ENCODE measurements at regions not wholly inside any gene's neighbourhood (a gene's known extent, or its start where the extent isn't known, plus 50 kb on each side); places are given as distances from the start of the nearest gene placed in this dataset.

DNA sequence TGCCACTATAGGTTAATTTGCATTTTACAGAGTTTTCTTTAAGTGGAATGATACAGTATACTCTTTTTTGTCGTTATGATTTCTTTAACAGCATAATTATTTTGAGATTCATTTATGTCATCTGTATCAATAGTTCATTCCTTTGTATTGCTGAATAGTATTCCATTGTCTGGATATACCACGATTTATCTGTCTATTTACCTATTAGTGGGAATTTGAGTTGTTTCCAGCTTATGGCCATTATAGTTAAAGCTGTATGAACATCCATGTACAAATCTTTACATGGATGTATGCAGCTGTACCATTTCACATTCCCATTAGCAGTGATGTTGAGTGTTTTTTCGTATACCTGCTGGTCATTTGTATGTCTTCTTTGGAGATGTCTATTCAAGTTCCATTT, 163.9 kb downstream of the ETNK1 start:
- FAIRE-seq: no peak
- no peak overlapping the region for H3K9ac ChIP-seq (ENCODE audit: control insufficient read depth, insufficient read depth, low read length)
- RAD21 ChIA-PET (ENCODE audit: unreplicated experiment): no interaction called here
- no peaks in the 10 kb centered on the region for H3K27me3 ChIP-seq (replicated peaks in 1 of 2; ENCODE audit: control insufficient read depth in 2 of 2, insufficient read depth in 2 of 2, low read length in 1 of 2)
- TF ChIP-seq RBBP5 (conservative IDR thresholded peaks at IDR 0.05): no peak
- TF ChIP-seq NR2F1 (conservative IDR thresholded peaks at IDR 0.05): no peak
- no peak for TF ChIP-seq CBX5 (IDR thresholded peaks at IDR 0.05; ENCODE audit: low read depth)
- no peak for TF ChIP-seq E2F4 (IDR thresholded peaks at IDR 0.05; ENCODE audit: low read depth, low read length)
- TF ChIP-seq BCL11A (IDR thresholded peaks at IDR 0.05; ENCODE audit: low read depth, low read length): no peak
- TF ChIP-seq HCFC1 (IDR thresholded peaks at IDR 0.05; ENCODE audit: low read length): no peak
- TF ChIP-seq CBX3 (IDR thresholded peaks at IDR 0.05; ENCODE audit: borderline replicate concordance, low read depth): no peak
- CTCF ChIA-PET: no interaction called here
- in situ Hi-C loops (cut with MboI): no loop called here
- H3K4me3 ChIP-seq: no peak overlapping the region
- H3K79me2 ChIP-seq (ENCODE audit: control insufficient read depth, insufficient read depth, low read length): no peaks in the 10 kb centered on the region
- H4K20me1 ChIP-seq (ENCODE audit: control insufficient read depth, insufficient read depth): no peaks in the 10 kb centered on the region
- H3K4me1 ChIP-seq (ENCODE audit: control insufficient read depth, insufficient read depth, low read length): no peaks in the 10 kb centered on the region
- no peak overlapping the region for H3K27ac ChIP-seq (ENCODE audit: control insufficient read depth, insufficient read depth)
- POLR2A ChIA-PET: interaction anchor here (0.7 kb wide), 1 partner anchor 702 kb away, joined by 5 read pairs; no protein-coding TSS in a partner anchor
- intact Hi-C loops (cut with micrococcal nuclease; ENCODE audit: unreplicated experiment): no loop called here
- no peak for DNase-seq (ENCODE audit: low read depth, low spot score)
- BruUV-seq (replicated peaks): no TSS peak
- WGBS (ENCODE audit: insufficient coverage, insufficient replicate concordance, low lambda C conversion rate, missing lambda C conversion rate): 10% methylated on average over 3 of the region's 3 CpGs
- no peak overlapping the region for H2AFZ ChIP-seq (ENCODE audit: control insufficient read depth, low read depth, low read length)
- no peaks in the 10 kb centered on the region for H3K9me3 ChIP-seq (replicated peaks; ENCODE audit: control insufficient read depth, insufficient read depth, low read length)
- H3K36me3 ChIP-seq (ENCODE audit: control insufficient read depth in 2 of 2, insufficient read depth in 2 of 2, low read length in 1 of 2): no peaks in the 10 kb centered on the region
- H3K4me2 ChIP-seq (ENCODE audit: control insufficient read depth, insufficient read depth): no peak overlapping the region
- no peak for ATAC-seq
- SMC1A ChIA-PET (ENCODE audit: uncharacterized antibody, unreplicated experiment): interaction anchor here (1.1 kb wide), 1 partner anchor 13 kb away, joined by 3 read pairs; no protein-coding TSS in a partner anchor

DNA sequence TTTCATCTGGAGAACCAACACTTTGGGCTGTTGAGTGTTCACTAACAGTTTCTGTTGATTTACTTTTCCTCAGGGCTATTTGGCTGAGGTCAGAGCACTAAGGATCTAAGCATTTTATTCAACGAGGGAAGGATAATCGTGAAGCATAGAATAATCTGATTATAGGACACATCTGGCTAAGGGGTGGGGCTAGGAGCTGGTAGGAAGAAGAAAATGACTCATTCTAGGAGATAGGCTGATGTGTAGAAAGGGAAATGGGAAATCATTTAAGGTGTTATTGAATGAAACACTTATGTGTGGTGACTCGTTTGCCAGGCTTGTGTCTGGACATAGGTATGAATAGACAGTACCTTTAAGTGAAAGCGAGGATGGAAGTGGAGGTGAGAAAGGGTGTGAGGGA, 167.2 kb downstream of the ETNK1 start:
- in situ Hi-C loops (cut with MboI) (no loop called here), intact Hi-C loops (cut with micrococcal nuclease; ENCODE audit: unreplicated experiment) (no loop called here)
- H3K9me3 ChIP-seq (replicated peaks; ENCODE audit: control insufficient read depth, insufficient read depth, low read length): no peaks in the 10 kb centered on the region
- H3K36me3 ChIP-seq (ENCODE audit: control insufficient read depth in 2 of 2, insufficient read depth in 2 of 2, low read length in 1 of 2): no peaks in the 10 kb centered on the region
- no peak for DNase-seq (ENCODE audit: low read depth, low spot score)
- H4K20me1 ChIP-seq (ENCODE audit: control insufficient read depth, insufficient read depth): no peaks in the 10 kb centered on the region
- H3K79me2 ChIP-seq (ENCODE audit: control insufficient read depth, insufficient read depth, low read length): no peaks in the 10 kb centered on the region
- H3K9ac ChIP-seq (ENCODE audit: control insufficient read depth, insufficient read depth, low read length): no peak overlapping the region
- H3K4me2 ChIP-seq (ENCODE audit: control insufficient read depth, insufficient read depth): no peak overlapping the region
- ChIA-PET CTCF (no interaction called here), RAD21 (ENCODE audit: unreplicated experiment) (no interaction called here), SMC1A (ENCODE audit: uncharacterized antibody, unreplicated experiment) (no interaction called here), POLR2A (no interaction called here)
- no peaks in the 10 kb centered on the region for H3K4me1 ChIP-seq (ENCODE audit: control insufficient read depth, insufficient read depth, low read length)
- no TSS peak for BruUV-seq (replicated peaks)
- no peak for ATAC-seq
- no peaks in the 10 kb centered on the region for H3K27me3 ChIP-seq (replicated peaks in 1 of 2; ENCODE audit: control insufficient read depth in 2 of 2, insufficient read depth in 2 of 2, low read length in 1 of 2)
- WGBS (ENCODE audit: insufficient coverage, insufficient replicate concordance, low lambda C conversion rate, missing lambda C conversion rate): 5% methylated on average over 4 of the region's 4 CpGs
- H2AFZ ChIP-seq (ENCODE audit: control insufficient read depth, low read depth, low read length): no peak overlapping the region
- no peak overlapping the region for H3K4me3 ChIP-seq
- no peak for FAIRE-seq
- no peak overlapping the region for H3K27ac ChIP-seq (ENCODE audit: control insufficient read depth, insufficient read depth)
- TF ChIP-seq E2F4 (IDR thresholded peaks at IDR 0.05; ENCODE audit: low read depth, low read length) (no peak), MYB (IDR thresholded peaks at IDR 0.05; ENCODE audit: borderline replicate concordance, low read depth, low read length) (no peak), MTA2 (IDR thresholded peaks at IDR 0.05; ENCODE audit: low read depth) (no peak), POLR2A (IDR thresholded peaks at IDR 0.05; ENCODE audit: low read depth, low read length) (no peak), RB1 (IDR thresholded peaks at IDR 0.05; ENCODE audit: borderline replicate concordance) (no peak), ZNF622 (IDR thresholded peaks at IDR 0.05) (no peak), CHD2 (IDR thresholded peaks at IDR 0.05; ENCODE audit: borderline replicate concordance, low read depth, low read length) (no peak), IRF4 (IDR thresholded peaks at IDR 0.05; ENCODE audit: low read depth, low read length) (no peak)
- TF ChIP-seq, protein P1, sequence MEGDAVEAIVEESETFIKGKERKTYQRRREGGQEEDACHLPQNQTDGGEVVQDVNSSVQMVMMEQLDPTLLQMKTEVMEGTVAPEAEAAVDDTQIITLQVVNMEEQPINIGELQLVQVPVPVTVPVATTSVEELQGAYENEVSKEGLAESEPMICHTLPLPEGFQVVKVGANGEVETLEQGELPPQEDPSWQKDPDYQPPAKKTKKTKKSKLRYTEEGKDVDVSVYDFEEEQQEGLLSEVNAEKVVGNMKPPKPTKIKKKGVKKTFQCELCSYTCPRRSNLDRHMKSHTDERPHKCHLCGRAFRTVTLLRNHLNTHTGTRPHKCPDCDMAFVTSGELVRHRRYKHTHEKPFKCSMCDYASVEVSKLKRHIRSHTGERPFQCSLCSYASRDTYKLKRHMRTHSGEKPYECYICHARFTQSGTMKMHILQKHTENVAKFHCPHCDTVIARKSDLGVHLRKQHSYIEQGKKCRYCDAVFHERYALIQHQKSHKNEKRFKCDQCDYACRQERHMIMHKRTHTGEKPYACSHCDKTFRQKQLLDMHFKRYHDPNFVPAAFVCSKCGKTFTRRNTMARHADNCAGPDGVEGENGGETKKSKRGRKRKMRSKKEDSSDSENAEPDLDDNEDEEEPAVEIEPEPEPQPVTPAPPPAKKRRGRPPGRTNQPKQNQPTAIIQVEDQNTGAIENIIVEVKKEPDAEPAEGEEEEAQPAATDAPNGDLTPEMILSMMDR (IDR thresholded peaks at IDR 0.05 in 2 of 3, conservative IDR thresholded peaks at IDR 0.05 in 1 of 3; ENCODE audit: control insufficient read depth in 2 of 3, extremely low read depth in 1 of 3, insufficient read depth in 1 of 3, low read depth in 3 of 3, low read length in 3 of 3): no peak
- TF ChIP-seq, protein P2, sequence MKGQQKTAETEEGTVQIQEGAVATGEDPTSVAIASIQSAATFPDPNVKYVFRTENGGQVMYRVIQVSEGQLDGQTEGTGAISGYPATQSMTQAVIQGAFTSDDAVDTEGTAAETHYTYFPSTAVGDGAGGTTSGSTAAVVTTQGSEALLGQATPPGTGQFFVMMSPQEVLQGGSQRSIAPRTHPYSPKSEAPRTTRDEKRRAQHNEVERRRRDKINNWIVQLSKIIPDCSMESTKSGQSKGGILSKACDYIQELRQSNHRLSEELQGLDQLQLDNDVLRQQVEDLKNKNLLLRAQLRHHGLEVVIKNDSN (IDR thresholded peaks at IDR 0.05; ENCODE audit: borderline replicate concordance, extremely low read length, insufficient read depth, low read depth, low read length): no peak
